ENCODE measurements at regions not wholly inside any gene's neighbourhood (a gene's known extent, or its start where the extent isn't known, plus 50 kb on each side); places are given as distances from the start of the nearest gene placed in this dataset.
"Not testable (repeated sequence)": the region's sequence is repeated elsewhere in the genome, so short reads cannot be mapped to it uniquely, and the experiment has no call there.

- TF ChIP-seq CTCF, POLR2A (IDR thresholded peaks at IDR 0.05): not testable (repeated sequence)
These were observed 192.7 kb upstream of the PIEZO2 start for GRCh38 chr18:11342115-11342514.
